Esophagus muscularis mucosa (tissue), 4 donors: ENCODE measurements at regions not wholly inside any gene's neighbourhood (a gene's known extent, or its start where the extent isn't known, plus 50 kb on each side); places are given as distances from the start of the nearest gene placed in this dataset.

Source experiments
- CTCF ChIP-seq, 3 experiments: fragments of 200-600 bp in 2 of 3; fragments of 450-650 bp in 1 of 3; sonication (generic) in 2 of 3; IDR thresholded peaks; one replicate each; pipeline ENCODE4 v1.5.1; 2017 to 2019; ENCODE audit warnings: antibody characterized with exemption in 3 of 3, mild to moderate bottlenecking in 2 of 3, moderate library complexity in 1 of 3
- EP300 ChIP-seq: sonication (generic); formaldehyde crosslinking; IDR thresholded peaks from one replicate; pipeline ENCODE4 v1.6.1; 2017; ENCODE audit warnings: antibody characterized with exemption
- POLR2A ChIP-seq: fragments of 450-650 bp; IDR thresholded peaks from one replicate; pipeline ENCODE4 v1.6.1; 2017; ENCODE audit warnings: antibody characterized with exemption, moderate library complexity, mild to moderate bottlenecking, low read depth
- POLR2AphosphoS5 ChIP-seq, 2 donors: sonication (generic); formaldehyde crosslinking; IDR thresholded peaks; one replicate each; pipeline ENCODE4 v1.6.1; 2017; ENCODE audit warnings: antibody characterized with exemption in 2 of 2

GRCh38 chr12:41950455-41950854 is 194.2 kb downstream of the GXYLT1 start:
- no peak for TF ChIP-seq CTCF (IDR thresholded peaks at IDR 0.05)
- no peak for TF ChIP-seq POLR2A
- no peak for TF ChIP-seq POLR2AphosphoS5 (IDR thresholded peaks at IDR 0.05)
- TF ChIP-seq EP300, result no peak
